T-cell (primary cell): ENCODE measurements at regions not wholly inside any gene's neighbourhood (a gene's known extent, or its start where the extent isn't known, plus 50 kb on each side); places are given as distances from the start of the nearest gene placed in this dataset.
"Not testable (repeated sequence)": the region's sequence is repeated elsewhere in the genome, so short reads cannot be mapped to it uniquely, and the experiment has no call there.

Experiments used
- ATAC-seq, 4 experiments: fragments of 200-7000 bp in 3 of 4; fragments of 150-1000 bp in 1 of 4; cut with Tn5 transposase; replicated peaks in 1 of 4; 1 replicate in 3 of 4; 2 replicates in 1 of 4; pipeline ENCODE4 v1.10.0; 2021; ENCODE audit warnings: moderate library complexity in 3 of 4, mild to moderate bottlenecking in 2 of 4, moderate number of reproducible peaks in 1 of 4
- CTCF ChIA-PET, 2 donors: fragments of 300-600 bp; sonication (Branson Sonifier 250); formaldehyde crosslinking; loops; one replicate each; lab custom pipeline; 2022; ENCODE audit warnings: antibody characterized with exemption in 2 of 2; lab: Charles Lee
- POLR2A ChIA-PET, 2 donors: fragments of 300-600 bp; sonication (Branson Sonifier 250); formaldehyde crosslinking; loops; one replicate each; lab custom pipeline; 2022; ENCODE audit warnings: antibody characterized with exemption in 2 of 2; lab: Charles Lee
- DNase-seq, 35 experiments: peaks; one replicate each; pipeline versions ENCODE4 v3.0.0 to v3.0.0-alpha.2; 2013 to 2023
- H3K27ac ChIP-seq: one replicate; pipeline ENCODE4 v1.5.1; 2013; ENCODE audit warnings: low read length
- H3K27me3 ChIP-seq, 2 experiments: replicated peaks in 1 of 2; 1 replicate in 1 of 2; 2 replicates in 1 of 2; pipeline versions ENCODE4 v1.6.1 to v1.7.0; 2013; ENCODE audit warnings: low read length in 1 of 2, mixed read lengths in 1 of 2; ENCODE audit not compliant: control insufficient read depth in 2 of 2, insufficient read depth in 2 of 2; ENCODE audit errors: extremely low read depth in 1 of 2
- H3K36me3 ChIP-seq, 2 donors: 1 replicate in 1 of 2; 2 replicates in 1 of 2; pipeline versions ENCODE4 v1.6.1 to v1.7.0; 2013; ENCODE audit warnings: low read length in 1 of 2; ENCODE audit not compliant: control insufficient read depth in 2 of 2, insufficient read depth in 1 of 2; ENCODE audit errors: extremely low read depth in 1 of 2
- H3K4me1 ChIP-seq, 2 experiments: 1 replicate in 1 of 2; 2 replicates in 1 of 2; pipeline versions ENCODE4 v1.6.1 to v1.7.0; 2013; ENCODE audit warnings: low read length in 2 of 2, mixed read lengths in 1 of 2; ENCODE audit not compliant: insufficient read depth in 2 of 2, control insufficient read depth in 1 of 2; ENCODE audit errors: extremely low read depth in 1 of 2
- H3K4me3 ChIP-seq, 2 donors: 1 replicate in 1 of 2; 2 replicates in 1 of 2; pipeline versions ENCODE4 v1.5.1 to v1.7.0; 2013; ENCODE audit warnings: mild to moderate bottlenecking in 2 of 2, low read length in 1 of 2, moderate library complexity in 1 of 2; ENCODE audit not compliant: control insufficient read depth in 1 of 2; ENCODE audit errors: extremely low read depth in 1 of 2
- H3K9me3 ChIP-seq: 2 replicates; pipeline ENCODE4 v1.7.0; 2013
- H3K27ac Mint-ChIP-seq, 2 donors: one replicate each; pipeline ENCODE4 v1.8.0; 2020 to 2021; ENCODE audit warnings: mild to moderate bottlenecking in 2 of 2, mixed read lengths in 2 of 2
- H3K27me3 Mint-ChIP-seq, 2 donors: one replicate each; pipeline ENCODE4 v1.8.0; 2021 to 2022; ENCODE audit warnings: mixed read lengths in 2 of 2
- H3K36me3 Mint-ChIP-seq: one replicate; pipeline ENCODE4 v1.8.0; 2021; ENCODE audit warnings: mixed read lengths
- H3K4me1 Mint-ChIP-seq, 3 donors: one replicate each; pipeline ENCODE4 v1.8.0; 2020 to 2022; ENCODE audit warnings: mixed read lengths in 3 of 3, mild to moderate bottlenecking in 1 of 3
- H3K4me3 Mint-ChIP-seq, 3 donors: one replicate each; pipeline ENCODE4 v1.8.0; 2020 to 2022; ENCODE audit warnings: mild to moderate bottlenecking in 3 of 3, mixed read lengths in 3 of 3, moderate library complexity in 3 of 3
- H3K9me3 Mint-ChIP-seq, 3 donors: one replicate each; pipeline ENCODE4 v1.8.0; 2020 to 2022; ENCODE audit warnings: mixed read lengths in 3 of 3
- WGBS: methylation state at CpG from one replicate; pipeline ENCODE4 v1.1.5; 2013; ENCODE audit warnings: missing lambda C conversion rate; ENCODE audit not compliant: insufficient coverage; 5-methylcytosine and 5-hydroxymethylcytosine counted together

- Histone ChIP-seq H3K4me1 (peaks cover 0 to 3% of the 10 kb centered on the region in 2 experiments), H3K4me3 (peak overlapping the region; percentile 43 to 52), H3K27ac (no peak overlapping the region), H3K36me3 (no peaks in the 10 kb centered on the region), H3K27me3 (peaks cover 0 to 3% of the 10 kb centered on the region in 2 experiments), H3K9me3 (peaks cover 4% of the 10 kb centered on the region)
- peaks cover 15 to 49% (median 23%) of the 10 kb centered on the region in 3 donors for H3K9me3 Mint-ChIP-seq
- ChIA-PET CTCF (no interaction called here), POLR2A (interaction anchor here in 1 of 2 donors (0.6 to 0.7 kb wide), 2 partner anchors 536 to 604 kb away, joined by 3 read pairs; no protein-coding TSS in a partner anchor)
- DNase-seq, result no peak
- peak overlapping the region; percentile 18 to 85 (median 77) for H3K4me3 Mint-ChIP-seq
- H3K27ac Mint-ChIP-seq, result no peak overlapping the region
- peaks cover 2 to 6% (median 5%) of the 10 kb centered on the region in 3 donors for H3K4me1 Mint-ChIP-seq
- no peak for ATAC-seq
- H3K27me3 Mint-ChIP-seq, result peaks cover 6 to 7% of the 10 kb centered on the region in 2 donors
- 60% methylated on average over 1 of the region's 6 CpGs for WGBS
- peaks cover 2% of the 10 kb centered on the region for H3K36me3 Mint-ChIP-seq
Observed at GRCh38 chr15:24772266-24772665, 96.7 kb downstream of the NPAP1 start.

GRCh38 chr15:24772686-24773373 is 97.3 kb downstream of the NPAP1 start:
- peak overlapping the region; percentile 42 for H3K27ac ChIP-seq
- H3K9me3 Mint-ChIP-seq, result peaks cover 17 to 51% (median 24%) of the 10 kb centered on the region in 3 donors
- 41% methylated on average over 36 of the region's 47 CpGs for whole genome bisulfite sequencing
- peaks cover 2 to 6% (median 5%) of the 10 kb centered on the region in 3 donors for H3K4me1 Mint-ChIP-seq
- ChIA-PET CTCF (no interaction called here), POLR2A (no interaction called here)
- peak overlapping the region; percentile 77 to 85 (median 83) for H3K4me3 Mint-ChIP-seq
- H3K36me3 Mint-ChIP-seq, result peaks cover 2% of the 10 kb centered on the region
- peak overlapping the region; percentile 43 to 52 for H3K4me3 ChIP-seq
- peaks cover 6 to 7% of the 10 kb centered on the region in 2 donors for H3K27me3 Mint-ChIP-seq
- peaks cover 0 to 3% of the 10 kb centered on the region in 2 experiments for H3K27me3 ChIP-seq
- DNase-seq (peak in 34 of 35 experiments; percentile 4 to 78 (median 58)), ATAC-seq (peak; percentile 50 to 93 (median 68))
- H3K9me3 ChIP-seq, result peaks cover 4% of the 10 kb centered on the region
- H3K4me1 ChIP-seq, result peaks cover 0 to 3% of the 10 kb centered on the region in 2 experiments
- H3K27ac Mint-ChIP-seq, result peak overlapping the region; percentile 30 to 72
- H3K36me3 ChIP-seq, result no peaks in the 10 kb centered on the region

- Histone ChIP-seq H3K4me1 (peaks cover 0 to 3% of the 10 kb centered on the region in 2 experiments), H3K4me3 (no peak overlapping the region), H3K9me3 (peaks cover 3% of the 10 kb centered on the region), H3K36me3 (no peaks in the 10 kb centered on the region), H3K27me3 (peaks cover 0 to 3% of the 10 kb centered on the region in 2 experiments), H3K27ac (no peak overlapping the region)
- Mint-ChIP-seq H3K27me3 (peaks cover 3 to 4% of the 10 kb centered on the region in 2 donors), H3K4me3 (no peak overlapping the region), H3K4me1 (peaks cover 2 to 6% (median 5%) of the 10 kb centered on the region in 3 donors), H3K36me3 (peaks cover 2% of the 10 kb centered on the region), H3K9me3 (peaks cover 19 to 40% (median 23%) of the 10 kb centered on the region in 3 donors), H3K27ac (no peak overlapping the region)
- ATAC-seq (no peak), DNase-seq (no peak)
- POLR2A ChIA-PET, result no interaction called here
- CTCF ChIA-PET, result no interaction called here
Observed at GRCh38 chr15:24777307-24777706, 101.7 kb downstream of the NPAP1 start.

- no peaks in the 10 kb centered on the region for H3K27me3 ChIP-seq
- POLR2A ChIA-PET, result no interaction called here
- H3K27ac ChIP-seq, result no peak overlapping the region
- Mint-ChIP-seq H3K4me3 (no peak overlapping the region), H3K27me3 (no peaks in the 10 kb centered on the region), H3K27ac (no peak overlapping the region), H3K36me3 (no peaks in the 10 kb centered on the region), H3K9me3 (peaks cover 12 to 30% (median 23%) of the 10 kb centered on the region in 3 donors), H3K4me1 (no peaks in the 10 kb centered on the region)
- ATAC-seq (no peak), DNase-seq (no peak)
- CTCF ChIA-PET, result no interaction called here
- no peak overlapping the region for H3K4me3 ChIP-seq
- H3K4me1 ChIP-seq, result no peaks in the 10 kb centered on the region
- H3K9me3 ChIP-seq, result peaks cover 2% of the 10 kb centered on the region
- WGBS, result 50% methylated on average over 1 of the region's 4 CpGs
- no peaks in the 10 kb centered on the region for H3K36me3 ChIP-seq
Observed at GRCh38 chr15:24784506-24784905, 108.9 kb downstream of the NPAP1 start.

GRCh38 chr15:24786347-24786746 is 110.8 kb downstream of the NPAP1 start:
- no peak overlapping the region for H3K27ac Mint-ChIP-seq
- H3K4me1 ChIP-seq, result no peaks in the 10 kb centered on the region
- DNase-seq (no peak), ATAC-seq (no peak)
- no peak overlapping the region for H3K4me3 Mint-ChIP-seq
- no peaks in the 10 kb centered on the region for H3K27me3 ChIP-seq
- H3K27ac ChIP-seq, result no peak overlapping the region
- ChIA-PET CTCF (no interaction called here), POLR2A (no interaction called here)
- H3K4me1 Mint-ChIP-seq, result no peaks in the 10 kb centered on the region
- no peaks in the 10 kb centered on the region for H3K36me3 ChIP-seq
- peaks cover 2% of the 10 kb centered on the region for H3K9me3 ChIP-seq
- H3K36me3 Mint-ChIP-seq, result no peaks in the 10 kb centered on the region
- peaks cover 17 to 37% (median 21%) of the 10 kb centered on the region in 3 donors for H3K9me3 Mint-ChIP-seq
- H3K27me3 Mint-ChIP-seq, result no peaks in the 10 kb centered on the region
- no peak overlapping the region for H3K4me3 ChIP-seq
- WGBS, result no CpG with 5 or more reads among the region's 1 CpG

GRCh38 chr15:24802624-24803023 is 127.0 kb downstream of the NPAP1 start:
- DNase-seq, H3K4me3 Mint-ChIP-seq, H3K4me3 ChIP-seq, H3K27me3 ChIP-seq, H3K27ac Mint-ChIP-seq, H3K36me3 Mint-ChIP-seq, H3K27ac ChIP-seq, POLR2A ChIA-PET, ATAC-seq, CTCF ChIA-PET, H3K4me1 ChIP-seq, H3K9me3 ChIP-seq, H3K27me3 Mint-ChIP-seq, H3K36me3 ChIP-seq, H3K4me1 Mint-ChIP-seq: not testable (repeated sequence)
- 76% methylated on average over 5 of the region's 6 CpGs for whole genome bisulfite sequencing
- H3K9me3 Mint-ChIP-seq, result peaks cover 5 to 25% (median 18%) of the 10 kb centered on the region in 3 donors
